ENCODE measurements at regions not wholly inside any gene's neighbourhood (a gene's known extent, or its start where the extent isn't known, plus 50 kb on each side); places are given as distances from the start of the nearest gene placed in this dataset.

- TF ChIP-seq CTCF (IDR thresholded peaks at IDR 0.05) (no peak), POLR2A (IDR thresholded peaks at IDR 0.05) (no peak), POLR2AphosphoS5 (IDR thresholded peaks at IDR 0.05) (no peak), EP300 (IDR thresholded peaks at IDR 0.05; ENCODE audit: low read depth) (no peak)
These were observed 52.8 kb upstream of the RBM47 start for GRCh38 chr4:40682290-40683101.
